HEK293 (cell line): ENCODE measurements at regions not wholly inside any gene's neighbourhood (a gene's known extent, or its start where the extent isn't known, plus 50 kb on each side); places are given as distances from the start of the nearest gene placed in this dataset.

Experiments
- CTCF ChIA-PET: fragments of 350-600 bp; formaldehyde crosslinking; extraction: SDS; loops from one replicate; lab custom pipeline; 2021; ENCODE audit warnings: antibody characterized with exemption; lab: Yijun Ruan, JAX
- POLR2A ChIA-PET: fragments of 300-600 bp; formaldehyde crosslinking; extraction: SDS; loops from one replicate; lab custom pipeline; 2020; ENCODE audit warnings: antibody characterized with exemption, inconsistent platforms; lab: Yijun Ruan, JAX
- H3K27ac ChIP-seq: fragments of 200-500 bp; sonication (Bioruptor generic); 2 replicates; pipeline ENCODE4 v1.5.1; 2014; ENCODE audit warnings: low read depth, low read length, control low read depth, inconsistent platforms; ENCODE audit errors: extremely low read depth
- H3K36me3 ChIP-seq, 2 experiments: fragments of 200-500 bp in 1 of 2; sonication (Bioruptor generic) in 1 of 2; 1 replicate in 1 of 2; 2 replicates in 1 of 2; pipeline ENCODE4 v1.5.1; 2014 to 2017; ENCODE audit warnings: inconsistent platforms in 2 of 2, low read length in 2 of 2; ENCODE audit not compliant: control insufficient read depth in 2 of 2, insufficient read depth in 1 of 2
- H3K4me1 ChIP-seq: fragments of 200-500 bp; sonication (Bioruptor generic); 2 replicates; pipeline ENCODE4 v1.5.1; 2014; ENCODE audit warnings: mild to moderate bottlenecking, low read length, inconsistent platforms; ENCODE audit not compliant: control insufficient read depth, insufficient read depth
- H3K4me3 ChIP-seq: 2 replicates; pipeline ENCODE4 v1.5.1; 2011; ENCODE audit warnings: low read depth, mild to moderate bottlenecking, control low read depth, low read length, moderate library complexity
- H3K9me3 ChIP-seq: fragments of 200-500 bp; sonication (Bioruptor generic); 2 replicates; pipeline ENCODE4 v1.5.1; 2014; ENCODE audit warnings: low read depth, low read length, inconsistent platforms; ENCODE audit not compliant: control insufficient read depth, insufficient read depth
- EGR2 ChIP-seq: fragments of 450-650 bp; formaldehyde crosslinking; IDR thresholded peaks from 2 replicates; pipeline ENCODE4 v1.5.1; 2016; ENCODE audit warnings: low read depth, missing biosample characterization, missing genetic modification characterization
- GLIS2 ChIP-seq: fragments of 450-650 bp; formaldehyde crosslinking; IDR thresholded peaks from 2 replicates; pipeline ENCODE4 v1.5.1; 2016; ENCODE audit warnings: missing biosample characterization, missing genetic modification characterization
- OSR2 ChIP-seq: fragments of 450-650 bp; formaldehyde crosslinking; IDR thresholded peaks from 2 replicates; pipeline ENCODE4 v1.5.1; 2016; ENCODE audit warnings: missing biosample characterization, missing genetic modification characterization
- PRDM1 ChIP-seq: fragments of 450-650 bp; formaldehyde crosslinking; IDR thresholded peaks from 2 replicates; pipeline ENCODE4; 2016; ENCODE audit warnings: missing biosample characterization, missing genetic modification characterization
- ZFP69B ChIP-seq: fragments of 450-650 bp; formaldehyde crosslinking; IDR thresholded peaks from 2 replicates; pipeline ENCODE4 v1.5.1; 2016; ENCODE audit warnings: missing biosample characterization, missing genetic modification characterization
- ZNF133 ChIP-seq: fragments of 450-650 bp; formaldehyde crosslinking; IDR thresholded peaks from 2 replicates; pipeline ENCODE4 v1.5.1; 2016; ENCODE audit warnings: missing biosample characterization, missing genetic modification characterization
- ZNF138 ChIP-seq: fragments of 450-650 bp; formaldehyde crosslinking; IDR thresholded peaks from 2 replicates; pipeline ENCODE4 v1.5.1; 2016; ENCODE audit warnings: missing biosample characterization, missing genetic modification characterization, borderline replicate concordance
- ZNF211 ChIP-seq: fragments of 450-650 bp; formaldehyde crosslinking; IDR thresholded peaks from 2 replicates; pipeline ENCODE4 v1.5.1; 2016; ENCODE audit warnings: low read depth, missing biosample characterization, missing genetic modification characterization
- ZNF416 ChIP-seq: fragments of 450-650 bp; formaldehyde crosslinking; IDR thresholded peaks from 2 replicates; pipeline ENCODE4 v1.5.1; 2016; ENCODE audit warnings: missing biosample characterization, missing genetic modification characterization
- ZNF514 ChIP-seq: fragments of 450-650 bp; formaldehyde crosslinking; IDR thresholded peaks from 2 replicates; pipeline ENCODE4 v1.5.1; 2016; ENCODE audit warnings: missing biosample characterization, missing genetic modification characterization
- ZNF76 ChIP-seq: fragments of 450-650 bp; formaldehyde crosslinking; IDR thresholded peaks from 2 replicates; pipeline ENCODE4; 2016; ENCODE audit warnings: low read depth, missing biosample characterization, missing genetic modification characterization, borderline replicate concordance
- ZNF785 ChIP-seq: fragments of 450-650 bp; formaldehyde crosslinking; IDR thresholded peaks from 2 replicates; pipeline ENCODE4 v1.5.1; 2016; ENCODE audit warnings: missing biosample characterization, missing genetic modification characterization
- TF ChIP-seq, protein P1 (sequence below): IDR thresholded peaks from 2 replicates; pipeline ENCODE4 v1.6.1; 2011; ENCODE audit warnings: mild to moderate bottlenecking, low read depth, low read length, borderline replicate concordance
- TF ChIP-seq, protein P2 (sequence below): fragments of 450-650 bp; formaldehyde crosslinking; IDR thresholded peaks from 2 replicates; pipeline ENCODE4 v1.5.1; 2017; ENCODE audit warnings: missing biosample characterization, missing genetic modification characterization
- TF ChIP-seq, protein P3 (sequence below): fragments of 450-650 bp; formaldehyde crosslinking; IDR thresholded peaks from 2 replicates; pipeline ENCODE4 v1.5.1; 2016; ENCODE audit warnings: missing biosample characterization, missing genetic modification characterization
- TF ChIP-seq, protein P4 (sequence below): fragments of 450-650 bp; formaldehyde crosslinking; IDR thresholded peaks from 2 replicates; pipeline ENCODE4 v1.5.1; 2016; ENCODE audit warnings: missing biosample characterization, missing genetic modification characterization
- TF ChIP-seq, protein P5 (sequence below): fragments of 450-650 bp; formaldehyde crosslinking; IDR thresholded peaks from 2 replicates; pipeline ENCODE4 v1.5.0; 2017; ENCODE audit warnings: missing biosample characterization, missing genetic modification characterization, borderline replicate concordance
- TF ChIP-seq, protein P6 (sequence below): fragments of 450-650 bp; formaldehyde crosslinking; IDR thresholded peaks from 2 replicates; pipeline ENCODE4 v1.5.1; 2017; ENCODE audit warnings: missing biosample characterization, missing genetic modification characterization
- TF ChIP-seq, protein P7 (sequence below): fragments of 450-650 bp; formaldehyde crosslinking; IDR thresholded peaks from 2 replicates; pipeline ENCODE4 v1.5.1; 2016; ENCODE audit warnings: missing biosample characterization, missing genetic modification characterization

DNA sequence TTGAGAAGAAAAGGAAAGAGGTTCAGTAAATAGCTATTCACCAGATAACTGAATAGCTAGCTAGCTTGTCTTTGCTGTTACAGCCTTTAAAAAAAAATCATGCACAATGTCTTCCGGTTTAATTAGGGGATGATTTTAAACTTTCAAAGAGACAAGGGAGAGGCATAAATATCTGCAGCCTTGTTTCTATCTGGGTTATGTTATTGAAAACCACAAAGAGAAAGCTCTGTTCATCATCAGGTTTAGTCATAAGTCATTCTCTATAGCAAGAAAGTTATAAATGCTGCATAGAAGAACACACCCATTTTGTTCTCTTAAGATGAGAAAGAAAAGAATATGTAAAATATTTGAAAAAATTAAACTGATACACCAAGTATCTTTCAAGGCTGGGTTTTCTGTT, 1046.9 kb downstream of the AACS start (continued):
- TF ChIP-seq, protein P1, sequence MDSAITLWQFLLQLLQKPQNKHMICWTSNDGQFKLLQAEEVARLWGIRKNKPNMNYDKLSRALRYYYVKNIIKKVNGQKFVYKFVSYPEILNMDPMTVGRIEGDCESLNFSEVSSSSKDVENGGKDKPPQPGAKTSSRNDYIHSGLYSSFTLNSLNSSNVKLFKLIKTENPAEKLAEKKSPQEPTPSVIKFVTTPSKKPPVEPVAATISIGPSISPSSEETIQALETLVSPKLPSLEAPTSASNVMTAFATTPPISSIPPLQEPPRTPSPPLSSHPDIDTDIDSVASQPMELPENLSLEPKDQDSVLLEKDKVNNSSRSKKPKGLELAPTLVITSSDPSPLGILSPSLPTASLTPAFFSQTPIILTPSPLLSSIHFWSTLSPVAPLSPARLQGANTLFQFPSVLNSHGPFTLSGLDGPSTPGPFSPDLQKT: no peak
- TF ChIP-seq ZFP69B (tag by site-specific recombination): no peak

DNA sequence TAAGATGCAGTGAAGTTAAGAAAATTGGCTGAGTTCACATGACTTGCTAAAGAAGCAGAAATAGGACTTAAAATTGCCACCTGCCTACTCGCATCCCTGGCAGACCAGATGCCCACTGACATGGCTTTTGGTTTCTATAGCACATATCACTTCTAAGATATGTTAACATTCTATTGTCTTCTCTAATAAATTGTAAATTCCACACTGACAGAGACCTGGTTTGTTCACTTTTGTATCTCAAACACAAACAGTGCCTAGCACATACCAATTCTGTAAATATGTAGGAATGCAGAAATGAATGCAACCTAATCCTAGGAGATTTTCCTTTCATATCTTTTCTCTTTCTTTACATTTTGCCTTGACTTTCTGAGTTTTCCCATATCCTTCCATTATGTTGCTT, 1047.6 kb downstream of the AACS start:
- TF ChIP-seq OSR2 (tag by site-specific recombination): no peak
- no peak for TF ChIP-seq ZNF785
- no peak for TF ChIP-seq ZNF416 (tag by site-specific recombination)
- TF ChIP-seq, protein P2, sequence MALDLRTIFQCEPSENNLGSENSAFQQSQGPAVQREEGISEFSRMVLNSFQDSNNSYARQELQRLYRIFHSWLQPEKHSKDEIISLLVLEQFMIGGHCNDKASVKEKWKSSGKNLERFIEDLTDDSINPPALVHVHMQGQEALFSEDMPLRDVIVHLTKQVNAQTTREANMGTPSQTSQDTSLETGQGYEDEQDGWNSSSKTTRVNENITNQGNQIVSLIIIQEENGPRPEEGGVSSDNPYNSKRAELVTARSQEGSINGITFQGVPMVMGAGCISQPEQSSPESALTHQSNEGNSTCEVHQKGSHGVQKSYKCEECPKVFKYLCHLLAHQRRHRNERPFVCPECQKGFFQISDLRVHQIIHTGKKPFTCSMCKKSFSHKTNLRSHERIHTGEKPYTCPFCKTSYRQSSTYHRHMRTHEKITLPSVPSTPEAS: no peak
- no peak for TF ChIP-seq EGR2
- TF ChIP-seq, protein P3, sequence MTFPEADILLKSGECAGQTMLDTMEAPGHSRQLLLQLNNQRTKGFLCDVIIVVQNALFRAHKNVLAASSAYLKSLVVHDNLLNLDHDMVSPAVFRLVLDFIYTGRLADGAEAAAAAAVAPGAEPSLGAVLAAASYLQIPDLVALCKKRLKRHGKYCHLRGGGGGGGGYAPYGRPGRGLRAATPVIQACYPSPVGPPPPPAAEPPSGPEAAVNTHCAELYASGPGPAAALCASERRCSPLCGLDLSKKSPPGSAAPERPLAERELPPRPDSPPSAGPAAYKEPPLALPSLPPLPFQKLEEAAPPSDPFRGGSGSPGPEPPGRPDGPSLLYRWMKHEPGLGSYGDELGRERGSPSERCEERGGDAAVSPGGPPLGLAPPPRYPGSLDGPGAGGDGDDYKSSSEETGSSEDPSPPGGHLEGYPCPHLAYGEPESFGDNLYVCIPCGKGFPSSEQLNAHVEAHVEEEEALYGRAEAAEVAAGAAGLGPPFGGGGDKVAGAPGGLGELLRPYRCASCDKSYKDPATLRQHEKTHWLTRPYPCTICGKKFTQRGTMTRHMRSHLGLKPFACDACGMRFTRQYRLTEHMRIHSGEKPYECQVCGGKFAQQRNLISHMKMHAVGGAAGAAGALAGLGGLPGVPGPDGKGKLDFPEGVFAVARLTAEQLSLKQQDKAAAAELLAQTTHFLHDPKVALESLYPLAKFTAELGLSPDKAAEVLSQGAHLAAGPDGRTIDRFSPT (tag by site-specific recombination): no peak
- TF ChIP-seq, protein P4, sequence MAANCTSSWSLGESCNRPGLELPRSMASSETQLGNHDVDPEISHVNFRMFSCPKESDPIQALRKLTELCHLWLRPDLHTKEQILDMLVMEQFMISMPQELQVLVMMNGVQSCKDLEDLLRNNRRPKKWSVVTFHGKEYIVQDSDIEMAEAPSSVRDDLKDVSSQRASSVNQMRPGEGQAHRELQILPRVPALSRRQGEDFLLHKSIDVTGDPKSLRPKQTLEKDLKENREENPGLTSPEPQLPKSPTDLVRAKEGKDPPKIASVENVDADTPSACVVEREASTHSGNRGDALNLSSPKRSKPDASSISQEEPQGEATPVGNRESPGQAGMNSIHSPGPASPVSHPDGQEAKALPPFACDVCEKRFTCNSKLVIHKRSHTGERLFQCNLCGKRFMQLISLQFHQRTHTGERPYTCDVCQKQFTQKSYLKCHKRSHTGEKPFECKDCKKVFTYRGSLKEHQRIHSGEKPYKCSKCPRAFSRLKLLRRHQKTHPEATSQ (tag by site-specific recombination): no peak
- TF ChIP-seq, protein P5, sequence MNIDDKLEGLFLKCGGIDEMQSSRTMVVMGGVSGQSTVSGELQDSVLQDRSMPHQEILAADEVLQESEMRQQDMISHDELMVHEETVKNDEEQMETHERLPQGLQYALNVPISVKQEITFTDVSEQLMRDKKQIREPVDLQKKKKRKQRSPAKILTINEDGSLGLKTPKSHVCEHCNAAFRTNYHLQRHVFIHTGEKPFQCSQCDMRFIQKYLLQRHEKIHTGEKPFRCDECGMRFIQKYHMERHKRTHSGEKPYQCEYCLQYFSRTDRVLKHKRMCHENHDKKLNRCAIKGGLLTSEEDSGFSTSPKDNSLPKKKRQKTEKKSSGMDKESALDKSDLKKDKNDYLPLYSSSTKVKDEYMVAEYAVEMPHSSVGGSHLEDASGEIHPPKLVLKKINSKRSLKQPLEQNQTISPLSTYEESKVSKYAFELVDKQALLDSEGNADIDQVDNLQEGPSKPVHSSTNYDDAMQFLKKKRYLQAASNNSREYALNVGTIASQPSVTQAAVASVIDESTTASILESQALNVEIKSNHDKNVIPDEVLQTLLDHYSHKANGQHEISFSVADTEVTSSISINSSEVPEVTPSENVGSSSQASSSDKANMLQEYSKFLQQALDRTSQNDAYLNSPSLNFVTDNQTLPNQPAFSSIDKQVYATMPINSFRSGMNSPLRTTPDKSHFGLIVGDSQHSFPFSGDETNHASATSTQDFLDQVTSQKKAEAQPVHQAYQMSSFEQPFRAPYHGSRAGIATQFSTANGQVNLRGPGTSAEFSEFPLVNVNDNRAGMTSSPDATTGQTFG: no peak
- TF ChIP-seq ZNF211 (tag by site-specific recombination): no peak
- TF ChIP-seq ZNF133 (tag by site-specific recombination): no peak
- no peak for TF ChIP-seq GLIS2 (tag by site-specific recombination)
- TF ChIP-seq, protein P6, sequence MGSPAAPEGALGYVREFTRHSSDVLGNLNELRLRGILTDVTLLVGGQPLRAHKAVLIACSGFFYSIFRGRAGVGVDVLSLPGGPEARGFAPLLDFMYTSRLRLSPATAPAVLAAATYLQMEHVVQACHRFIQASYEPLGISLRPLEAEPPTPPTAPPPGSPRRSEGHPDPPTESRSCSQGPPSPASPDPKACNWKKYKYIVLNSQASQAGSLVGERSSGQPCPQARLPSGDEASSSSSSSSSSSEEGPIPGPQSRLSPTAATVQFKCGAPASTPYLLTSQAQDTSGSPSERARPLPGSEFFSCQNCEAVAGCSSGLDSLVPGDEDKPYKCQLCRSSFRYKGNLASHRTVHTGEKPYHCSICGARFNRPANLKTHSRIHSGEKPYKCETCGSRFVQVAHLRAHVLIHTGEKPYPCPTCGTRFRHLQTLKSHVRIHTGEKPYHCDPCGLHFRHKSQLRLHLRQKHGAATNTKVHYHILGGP (tag by site-specific recombination): no peak
- no peak for TF ChIP-seq ZNF138 (tag by site-specific recombination)
- TF ChIP-seq ZNF76 (tag by site-specific recombination): no peak
- TF ChIP-seq, protein P7, sequence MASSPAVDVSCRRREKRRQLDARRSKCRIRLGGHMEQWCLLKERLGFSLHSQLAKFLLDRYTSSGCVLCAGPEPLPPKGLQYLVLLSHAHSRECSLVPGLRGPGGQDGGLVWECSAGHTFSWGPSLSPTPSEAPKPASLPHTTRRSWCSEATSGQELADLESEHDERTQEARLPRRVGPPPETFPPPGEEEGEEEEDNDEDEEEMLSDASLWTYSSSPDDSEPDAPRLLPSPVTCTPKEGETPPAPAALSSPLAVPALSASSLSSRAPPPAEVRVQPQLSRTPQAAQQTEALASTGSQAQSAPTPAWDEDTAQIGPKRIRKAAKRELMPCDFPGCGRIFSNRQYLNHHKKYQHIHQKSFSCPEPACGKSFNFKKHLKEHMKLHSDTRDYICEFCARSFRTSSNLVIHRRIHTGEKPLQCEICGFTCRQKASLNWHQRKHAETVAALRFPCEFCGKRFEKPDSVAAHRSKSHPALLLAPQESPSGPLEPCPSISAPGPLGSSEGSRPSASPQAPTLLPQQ: no peak
- no peak for TF ChIP-seq PRDM1
- no peak for TF ChIP-seq ZNF514 (tag by site-specific recombination)
- ChIA-PET POLR2A (no interaction called here), CTCF (no interaction called here)
- Histone ChIP-seq H3K4me1 (no peaks in the 10 kb centered on the region), H3K9me3 (no peaks in the 10 kb centered on the region), H3K4me3 (no peak overlapping the region), H3K36me3 (no peaks in the 10 kb centered on the region), H3K27ac (no peak overlapping the region)
